Ascending aorta (tissue), 2 donors: ENCODE measurements at regions not wholly inside any gene's neighbourhood (a gene's known extent, or its start where the extent isn't known, plus 50 kb on each side); places are given as distances from the start of the nearest gene placed in this dataset.

Experiments
- DNase-seq, 2 donors: peaks; one replicate each; pipeline ENCODE4 v3.0.0-alpha.2; 2019; ENCODE audit warnings: low spot score in 2 of 2
- H3K27ac ChIP-seq, 2 donors: fragments of 200-600 bp; sonication (generic); one replicate each; pipeline ENCODE4 v1.5.1; 2016 to 2017; ENCODE audit warnings: mild to moderate bottlenecking in 1 of 2
- H3K27me3 ChIP-seq: fragments of 200-600 bp; sonication (generic); one replicate; pipeline ENCODE4 v1.5.1; 2017
- H3K36me3 ChIP-seq, 2 donors: fragments of 200-600 bp; sonication (generic); one replicate each; pipeline ENCODE4 v1.5.1; 2016
- H3K4me1 ChIP-seq, 2 donors: fragments of 200-600 bp; sonication (generic); one replicate each; pipeline ENCODE4 v1.5.1; 2016 to 2017; ENCODE audit warnings: mild to moderate bottlenecking in 1 of 2
- H3K4me3 ChIP-seq, 2 donors: fragments of 200-600 bp; sonication (generic); one replicate each; pipeline ENCODE4 v1.5.1; 2016 to 2017; ENCODE audit warnings: mild to moderate bottlenecking in 1 of 2
- H3K9me3 ChIP-seq, 2 donors: fragments of 200-600 bp; sonication (generic); one replicate each; pipeline ENCODE4 v1.5.1; 2016
- intact Hi-C: fragments of 100-400 bp; cut with DNase I; formaldehyde crosslinking; loops from one replicate; pipeline ENCODE4 v1.15.1; 2023
- TF ChIP-seq, protein P1 (sequence below), 3 experiments: fragments of 200-600 bp in 2 of 3; fragments of 450-650 bp in 1 of 3; sonication (generic) in 2 of 3; IDR thresholded peaks; one replicate each; pipeline ENCODE4 v1.5.1; 2016 to 2019; ENCODE audit warnings: antibody characterized with exemption in 3 of 3, mild to moderate bottlenecking in 1 of 3, moderate library complexity in 1 of 3

GRCh38 chr4:24131954-24132673 lies 242.3 kb upstream of the PPARGC1A start:
- Histone ChIP-seq H3K4me1 (no peaks in the 10 kb centered on the region), H3K36me3 (no peaks in the 10 kb centered on the region), H3K9me3 (no peaks in the 10 kb centered on the region), H3K27ac (no peak overlapping the region), H3K4me3 (no peak overlapping the region), H3K27me3 (no peaks in the 10 kb centered on the region)
- no peak for DNase-seq
- TF ChIP-seq, protein P1, sequence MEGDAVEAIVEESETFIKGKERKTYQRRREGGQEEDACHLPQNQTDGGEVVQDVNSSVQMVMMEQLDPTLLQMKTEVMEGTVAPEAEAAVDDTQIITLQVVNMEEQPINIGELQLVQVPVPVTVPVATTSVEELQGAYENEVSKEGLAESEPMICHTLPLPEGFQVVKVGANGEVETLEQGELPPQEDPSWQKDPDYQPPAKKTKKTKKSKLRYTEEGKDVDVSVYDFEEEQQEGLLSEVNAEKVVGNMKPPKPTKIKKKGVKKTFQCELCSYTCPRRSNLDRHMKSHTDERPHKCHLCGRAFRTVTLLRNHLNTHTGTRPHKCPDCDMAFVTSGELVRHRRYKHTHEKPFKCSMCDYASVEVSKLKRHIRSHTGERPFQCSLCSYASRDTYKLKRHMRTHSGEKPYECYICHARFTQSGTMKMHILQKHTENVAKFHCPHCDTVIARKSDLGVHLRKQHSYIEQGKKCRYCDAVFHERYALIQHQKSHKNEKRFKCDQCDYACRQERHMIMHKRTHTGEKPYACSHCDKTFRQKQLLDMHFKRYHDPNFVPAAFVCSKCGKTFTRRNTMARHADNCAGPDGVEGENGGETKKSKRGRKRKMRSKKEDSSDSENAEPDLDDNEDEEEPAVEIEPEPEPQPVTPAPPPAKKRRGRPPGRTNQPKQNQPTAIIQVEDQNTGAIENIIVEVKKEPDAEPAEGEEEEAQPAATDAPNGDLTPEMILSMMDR (IDR thresholded peaks at IDR 0.05) = no peak
- intact Hi-C loops = no loop called here

DNA sequence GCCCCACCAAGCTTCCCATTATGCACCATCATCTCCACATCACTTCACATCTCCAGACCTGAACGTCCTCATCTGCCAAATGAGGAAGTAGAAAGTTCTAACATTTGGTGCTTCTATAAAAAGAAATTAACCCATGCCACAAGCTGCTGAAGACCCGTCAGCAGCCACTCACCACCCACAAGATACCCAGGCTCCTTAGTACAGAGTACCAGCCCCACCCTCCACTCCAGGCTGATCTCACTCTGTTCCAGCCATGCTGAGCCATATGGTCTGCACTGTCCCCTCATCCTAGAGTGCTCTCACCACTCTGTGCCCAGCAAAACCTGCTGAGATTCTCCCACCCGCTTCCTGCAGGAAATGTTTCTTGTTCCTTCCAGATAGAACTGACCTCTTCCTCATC lies 240.8 kb upstream of the PPARGC1A start:
- Histone ChIP-seq H3K4me1 (no peaks in the 10 kb centered on the region), H3K4me3 (no peak overlapping the region), H3K9me3 (no peaks in the 10 kb centered on the region), H3K27me3 (no peaks in the 10 kb centered on the region), H3K36me3 (no peaks in the 10 kb centered on the region), H3K27ac (no peak overlapping the region)
- no peak for DNase-seq
- TF ChIP-seq, protein P1 (IDR thresholded peaks at IDR 0.05) = no peak
- intact Hi-C loops = no loop called here

- Histone ChIP-seq H3K36me3 (no peaks in the 10 kb centered on the region), H3K4me3 (no peak overlapping the region), H3K27me3 (no peaks in the 10 kb centered on the region), H3K4me1 (no peaks in the 10 kb centered on the region), H3K27ac (no peak overlapping the region), H3K9me3 (no peaks in the 10 kb centered on the region)
- no peak for DNase-seq
- TF ChIP-seq, protein P1 (IDR thresholded peaks at IDR 0.05) = no peak
- intact Hi-C loops = no loop called here
Measured at GRCh38 chr4:24126776-24127175, 236.9 kb upstream of the PPARGC1A start.

DNA sequence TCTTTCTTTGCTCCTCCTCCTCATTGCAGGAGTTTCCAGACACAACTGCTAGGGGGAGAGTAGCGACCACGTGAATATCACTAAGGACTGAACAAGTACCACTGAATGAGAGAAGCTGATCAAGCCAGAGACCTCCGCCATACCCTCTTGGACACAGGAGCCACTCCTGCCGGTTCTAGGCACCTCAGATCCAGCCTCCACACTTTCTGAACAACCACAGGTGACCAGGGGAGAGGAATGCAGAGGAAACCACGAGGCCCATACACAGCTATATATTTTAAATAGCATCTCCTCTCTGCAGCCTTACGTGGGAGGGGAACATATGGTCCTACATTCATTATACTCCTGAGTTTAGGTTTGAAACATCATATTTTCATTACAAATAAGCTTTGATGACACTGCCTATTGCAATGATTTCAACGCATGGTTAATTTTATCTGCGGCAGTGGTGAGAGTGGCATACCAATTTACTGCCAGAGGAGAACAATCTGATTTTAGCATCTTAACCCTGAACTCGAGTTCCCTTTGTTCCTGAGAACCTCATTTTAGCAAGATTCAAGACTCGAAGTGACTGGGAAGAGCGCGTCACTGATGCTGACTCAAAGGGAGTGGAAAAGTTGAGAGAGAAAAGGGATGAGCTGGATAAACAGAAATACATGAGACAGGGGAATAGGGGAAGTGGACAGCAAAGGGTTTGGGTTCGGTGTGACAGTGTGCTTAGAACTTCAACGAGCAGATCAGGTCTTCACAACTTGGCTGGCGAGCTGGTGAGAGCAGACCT lies 231.7 kb upstream of the PPARGC1A start:
- no peaks in the 10 kb centered on the region for H3K4me1 ChIP-seq
- TF ChIP-seq, protein P1 (IDR thresholded peaks at IDR 0.05) = no peak
- H3K27ac ChIP-seq = no peak overlapping the region
- H3K36me3 ChIP-seq = no peaks in the 10 kb centered on the region
- DNase-seq = no peak
- intact Hi-C loops = no loop called here
- no peaks in the 10 kb centered on the region for H3K27me3 ChIP-seq
- H3K4me3 ChIP-seq = no peak overlapping the region
- no peaks in the 10 kb centered on the region for H3K9me3 ChIP-seq

- Histone ChIP-seq H3K9me3 (no peaks in the 10 kb centered on the region), H3K4me1 (no peaks in the 10 kb centered on the region), H3K27me3 (no peaks in the 10 kb centered on the region), H3K27ac (no peak overlapping the region), H3K4me3 (no peak overlapping the region), H3K36me3 (no peaks in the 10 kb centered on the region)
- intact Hi-C loops = no loop called here
- TF ChIP-seq, protein P1 (IDR thresholded peaks at IDR 0.05) = no peak
- DNase-seq = no peak
Measured at GRCh38 chr4:24117975-24118374, 228.1 kb upstream of the PPARGC1A start.
